Esophagus squamous epithelium (tissue), 5 donors: ENCODE measurements at regions not wholly inside any gene's neighbourhood (a gene's known extent, or its start where the extent isn't known, plus 50 kb on each side); places are given as distances from the start of the nearest gene placed in this dataset.

Experiments used
- DNase-seq: peaks from one replicate; lab custom pipeline; 2025; lab: John Stamatoyannopoulos, UW
- H3K27ac ChIP-seq, 4 donors: fragments of 200-600 bp; sonication (generic); one replicate each; pipeline ENCODE4 v1.5.1; 2016 to 2019; ENCODE audit warnings: mild to moderate bottlenecking in 1 of 4
- H3K27me3 ChIP-seq, 4 donors: fragments of 200-600 bp; sonication (generic); 1 replicate in 3 of 4; 2 replicates in 1 of 4; pipeline versions ENCODE4 v1.5.1 to v1.6.0; 2017 to 2021; ENCODE audit warnings: antibody characterized with exemption in 1 of 4
- H3K36me3 ChIP-seq, 3 donors: fragments of 200-600 bp; sonication (generic); one replicate each; pipeline ENCODE4 v1.5.1; 2016 to 2019
- H3K4me1 ChIP-seq, 3 donors: fragments of 200-600 bp; sonication (generic); one replicate each; pipeline ENCODE4 v1.5.1; 2017 to 2019
- H3K4me3 ChIP-seq, 4 donors: fragments of 200-600 bp; sonication (generic); 1 replicate in 3 of 4; 2 replicates in 1 of 4; pipeline ENCODE4 v1.5.1; 2016 to 2019; ENCODE audit warnings: mild to moderate bottlenecking in 2 of 4, moderate library complexity in 1 of 4
- H3K9me3 ChIP-seq, 3 donors: fragments of 200-600 bp; sonication (generic); one replicate each; pipeline ENCODE4 v1.5.1; 2016 to 2019
- POLR2A ChIP-seq, 4 donors: fragments of 450-650 bp; IDR thresholded peaks; one replicate each; pipeline ENCODE4 v1.6.1; 2017; ENCODE audit warnings: antibody characterized with exemption in 4 of 4, mild to moderate bottlenecking in 4 of 4, moderate library complexity in 3 of 4
- WGBS, 2 donors: methylation state at CpG; one replicate each; pipeline ENCODE4 v1.1.5; 2018; 5-methylcytosine and 5-hydroxymethylcytosine counted together
- intact Hi-C: fragments of 100-400 bp; cut with DNase I; formaldehyde crosslinking; loops from one replicate; pipeline ENCODE4 v1.15.0; 2022
- TF ChIP-seq, protein P1 (sequence below), 6 experiments: fragments of 450-650 bp in 4 of 6; fragments of 200-600 bp in 2 of 6; sonication (generic) in 2 of 6; IDR thresholded peaks; one replicate each; pipeline ENCODE4 v1.5.1; 2016 to 2019; ENCODE audit warnings: antibody characterized with exemption in 6 of 6, mild to moderate bottlenecking in 4 of 6, moderate library complexity in 4 of 6
- donor health status: DM: yes; HTN: yes; CAD: no.

GRCh38 chr2:207351171-207351570, 178.6 kb upstream of the CREB1 start:
- WGBS, 2 donors, result 90 to 100% methylated on average over 1 of the region's 1 CpG
- no peaks in the 10 kb centered on the region for H3K36me3 ChIP-seq
- H3K27ac ChIP-seq, result no peak overlapping the region
- intact Hi-C loops, result no loop called here
- DNase-seq, result no peak
- no peaks in the 10 kb centered on the region for H3K4me1 ChIP-seq
- H3K4me3 ChIP-seq, result no peak overlapping the region
- H3K27me3 ChIP-seq, result no peaks in the 10 kb centered on the region
- H3K9me3 ChIP-seq, result no peaks in the 10 kb centered on the region
- no peak for TF ChIP-seq POLR2A (IDR thresholded peaks at IDR 0.05)
- TF ChIP-seq, protein P1, sequence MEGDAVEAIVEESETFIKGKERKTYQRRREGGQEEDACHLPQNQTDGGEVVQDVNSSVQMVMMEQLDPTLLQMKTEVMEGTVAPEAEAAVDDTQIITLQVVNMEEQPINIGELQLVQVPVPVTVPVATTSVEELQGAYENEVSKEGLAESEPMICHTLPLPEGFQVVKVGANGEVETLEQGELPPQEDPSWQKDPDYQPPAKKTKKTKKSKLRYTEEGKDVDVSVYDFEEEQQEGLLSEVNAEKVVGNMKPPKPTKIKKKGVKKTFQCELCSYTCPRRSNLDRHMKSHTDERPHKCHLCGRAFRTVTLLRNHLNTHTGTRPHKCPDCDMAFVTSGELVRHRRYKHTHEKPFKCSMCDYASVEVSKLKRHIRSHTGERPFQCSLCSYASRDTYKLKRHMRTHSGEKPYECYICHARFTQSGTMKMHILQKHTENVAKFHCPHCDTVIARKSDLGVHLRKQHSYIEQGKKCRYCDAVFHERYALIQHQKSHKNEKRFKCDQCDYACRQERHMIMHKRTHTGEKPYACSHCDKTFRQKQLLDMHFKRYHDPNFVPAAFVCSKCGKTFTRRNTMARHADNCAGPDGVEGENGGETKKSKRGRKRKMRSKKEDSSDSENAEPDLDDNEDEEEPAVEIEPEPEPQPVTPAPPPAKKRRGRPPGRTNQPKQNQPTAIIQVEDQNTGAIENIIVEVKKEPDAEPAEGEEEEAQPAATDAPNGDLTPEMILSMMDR (IDR thresholded peaks at IDR 0.05), result no peak

GRCh38 chr2:207352978-207353671, 176.6 kb upstream of the CREB1 start:
- Histone ChIP-seq H3K36me3 (no peaks in the 10 kb centered on the region), H3K27ac (no peak overlapping the region), H3K4me1 (no peaks in the 10 kb centered on the region), H3K4me3 (no peak overlapping the region), H3K9me3 (no peaks in the 10 kb centered on the region), H3K27me3 (no peaks in the 10 kb centered on the region)
- intact Hi-C loops, result no loop called here
- DNase-seq, result no peak
- TF ChIP-seq POLR2A (IDR thresholded peaks at IDR 0.05), result no peak
- TF ChIP-seq, protein P1 (IDR thresholded peaks at IDR 0.05), result no peak
- WGBS, 2 donors, result 69 to 77% methylated on average over 8 to 9 of the region's 9 CpGs

- H3K36me3 ChIP-seq, result no peaks in the 10 kb centered on the region
- no peak for DNase-seq
- H3K27me3 ChIP-seq, result no peaks in the 10 kb centered on the region
- H3K4me3 ChIP-seq, result no peak overlapping the region
- H3K27ac ChIP-seq, result no peak overlapping the region
- H3K4me1 ChIP-seq, result no peaks in the 10 kb centered on the region
- TF ChIP-seq POLR2A (IDR thresholded peaks at IDR 0.05), result no peak
- TF ChIP-seq, protein P1 (IDR thresholded peaks at IDR 0.05), result no peak
- H3K9me3 ChIP-seq, result no peaks in the 10 kb centered on the region
- 68 to 86% methylated on average over 1 of the region's 1 CpG for WGBS, 2 donors
- intact Hi-C loops, result no loop called here
Measured at GRCh38 chr2:207353836-207354235, 175.9 kb upstream of the CREB1 start.

GRCh38 chr2:207354462-207354861, 175.3 kb upstream of the CREB1 start:
- DNase-seq, result no peak
- TF ChIP-seq POLR2A (IDR thresholded peaks at IDR 0.05), result no peak
- TF ChIP-seq, protein P1 (IDR thresholded peaks at IDR 0.05), result no peak
- WGBS, 2 donors, result 52 to 74% methylated on average over 1 of the region's 1 CpG

DNA sequence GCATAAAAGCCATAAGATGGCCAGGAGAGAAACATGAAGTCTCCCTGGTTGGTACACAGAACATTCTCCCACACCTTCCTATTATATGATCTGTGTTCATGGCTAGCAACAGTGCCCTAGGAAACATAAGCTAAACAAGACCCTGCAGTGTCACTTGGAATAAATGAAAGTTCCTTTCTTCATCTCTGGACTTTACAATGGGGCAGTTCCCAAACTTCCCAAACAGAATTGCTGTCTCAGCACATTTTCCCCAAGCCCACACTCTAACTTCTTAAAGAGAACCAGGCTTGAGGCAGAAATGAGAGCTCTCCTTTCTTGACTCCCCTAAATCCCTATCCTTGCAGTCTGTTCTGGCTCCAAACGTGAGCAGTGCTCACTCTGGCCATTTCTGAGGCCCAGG, 173.2 kb upstream of the CREB1 start:
- TF ChIP-seq, protein P1 (IDR thresholded peaks at IDR 0.05), result no peak
- no peak for TF ChIP-seq POLR2A (IDR thresholded peaks at IDR 0.05)
- Histone ChIP-seq H3K36me3 (no peaks in the 10 kb centered on the region), H3K27ac (no peak overlapping the region), H3K9me3 (no peaks in the 10 kb centered on the region), H3K4me3 (no peak overlapping the region), H3K27me3 (no peaks in the 10 kb centered on the region), H3K4me1 (no peaks in the 10 kb centered on the region)
- 43 to 67% methylated on average over 1 of the region's 1 CpG for WGBS, 2 donors
- no peak for DNase-seq
- intact Hi-C loops, result no loop called here

More at GRCh38 chr2:207354462-207354861, 175.3 kb upstream of the CREB1 start:
- Histone ChIP-seq H3K27ac (no peak overlapping the region), H3K4me1 (no peaks in the 10 kb centered on the region), H3K27me3 (no peaks in the 10 kb centered on the region), H3K4me3 (no peak overlapping the region), H3K36me3 (no peaks in the 10 kb centered on the region), H3K9me3 (no peaks in the 10 kb centered on the region)
- intact Hi-C loops, result no loop called here
